IMR-90 (cell line): ENCODE measurements at regions not wholly inside any gene's neighbourhood (a gene's known extent, or its start where the extent isn't known, plus 50 kb on each side); places are given as distances from the start of the nearest gene placed in this dataset.

ENCODE experiments used
- CTCF ChIP-seq: conservative IDR thresholded peaks from 2 replicates; pipeline ENCODE4 v1.5.1; 2012; ENCODE audit warnings: mild to moderate bottlenecking, low read depth, low read length, improper control_type of control experiment
- ELK1 ChIP-seq: fragments of 150-350 bp; IDR thresholded peaks from 2 replicates; pipeline ENCODE4 v1.6.1; 2016; ENCODE audit warnings: low read depth, mild to moderate bottlenecking, low read length, moderate library complexity, borderline replicate concordance
- FOS ChIP-seq: fragments of 150-350 bp; IDR thresholded peaks from 2 replicates; pipeline ENCODE4 v1.6.1; 2016; ENCODE audit warnings: low read depth, low read length
- RFX5 ChIP-seq: IDR thresholded peaks from 2 replicates; pipeline ENCODE4 v1.8.0; 2012; ENCODE audit warnings: low read depth, mild to moderate bottlenecking, low read length, moderate library complexity
- SMC3 ChIP-seq: fragments of 150-350 bp; IDR thresholded peaks from 2 replicates; pipeline ENCODE4 v1.6.1; 2016; ENCODE audit warnings: low read depth, mild to moderate bottlenecking, antibody characterized with exemption, low read length, moderate library complexity

- TF ChIP-seq CTCF (no peak), RFX5 (no peak), SMC3 (no peak), FOS (no peak), ELK1 (no peak)
These were observed 943.1 kb downstream of the ARAP2 start for GRCh38 chr4:35300996-35301774.
